ENCODE measurements at regions not wholly inside any gene's neighbourhood (a gene's known extent, or its start where the extent isn't known, plus 50 kb on each side); places are given as distances from the start of the nearest gene placed in this dataset.

DNA sequence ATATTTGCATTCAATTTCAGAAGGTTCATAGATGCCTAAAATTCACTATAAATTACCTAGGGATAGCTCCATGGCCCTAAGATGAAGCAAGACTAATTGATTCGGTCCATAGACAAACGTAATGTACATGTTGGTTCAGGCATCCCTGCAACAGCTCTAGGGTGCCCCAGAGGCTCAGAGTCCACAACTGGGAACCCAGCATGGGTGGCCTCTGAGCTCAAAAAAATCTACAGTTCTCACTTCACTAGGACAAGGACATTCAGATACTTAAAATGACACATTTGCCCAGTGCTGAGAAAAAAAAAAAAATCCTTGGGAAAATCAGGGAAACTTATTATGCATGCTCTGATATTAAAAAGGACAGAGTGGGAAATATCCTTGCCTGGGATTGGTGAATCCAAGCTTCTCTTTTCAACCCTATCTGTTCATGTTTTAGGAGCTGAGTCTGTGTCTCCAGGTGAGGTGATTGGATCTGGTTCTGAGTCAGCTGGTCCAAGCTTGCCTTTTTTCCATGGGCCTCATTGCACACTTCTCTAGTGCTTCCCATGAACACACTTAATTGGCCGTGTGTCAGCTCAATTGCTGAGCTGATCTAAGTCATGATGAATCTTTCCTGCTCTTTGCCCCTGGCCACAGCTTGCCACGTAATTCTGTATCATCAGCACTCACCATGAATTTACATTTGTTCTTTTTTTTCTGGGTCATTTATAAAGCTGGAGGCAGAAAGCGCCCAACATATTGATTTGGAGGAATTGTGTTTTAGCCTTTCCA is 116.3 kb upstream of the RCN1 start:
- TF ChIP-seq, protein P1, sequence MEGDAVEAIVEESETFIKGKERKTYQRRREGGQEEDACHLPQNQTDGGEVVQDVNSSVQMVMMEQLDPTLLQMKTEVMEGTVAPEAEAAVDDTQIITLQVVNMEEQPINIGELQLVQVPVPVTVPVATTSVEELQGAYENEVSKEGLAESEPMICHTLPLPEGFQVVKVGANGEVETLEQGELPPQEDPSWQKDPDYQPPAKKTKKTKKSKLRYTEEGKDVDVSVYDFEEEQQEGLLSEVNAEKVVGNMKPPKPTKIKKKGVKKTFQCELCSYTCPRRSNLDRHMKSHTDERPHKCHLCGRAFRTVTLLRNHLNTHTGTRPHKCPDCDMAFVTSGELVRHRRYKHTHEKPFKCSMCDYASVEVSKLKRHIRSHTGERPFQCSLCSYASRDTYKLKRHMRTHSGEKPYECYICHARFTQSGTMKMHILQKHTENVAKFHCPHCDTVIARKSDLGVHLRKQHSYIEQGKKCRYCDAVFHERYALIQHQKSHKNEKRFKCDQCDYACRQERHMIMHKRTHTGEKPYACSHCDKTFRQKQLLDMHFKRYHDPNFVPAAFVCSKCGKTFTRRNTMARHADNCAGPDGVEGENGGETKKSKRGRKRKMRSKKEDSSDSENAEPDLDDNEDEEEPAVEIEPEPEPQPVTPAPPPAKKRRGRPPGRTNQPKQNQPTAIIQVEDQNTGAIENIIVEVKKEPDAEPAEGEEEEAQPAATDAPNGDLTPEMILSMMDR (IDR thresholded peaks at IDR 0.05) = no peak
- no peak for TF ChIP-seq EP300 (IDR thresholded peaks at IDR 0.05)
